Activated T-cell treated with anti-CD3 and anti-CD28 coated beads for 24 hours (primary cell): ENCODE measurements at regions not wholly inside any gene's neighbourhood (a gene's known extent, or its start where the extent isn't known, plus 50 kb on each side); places are given as distances from the start of the nearest gene placed in this dataset.

Experiments used
- DNase-seq: peaks from one replicate; pipeline ENCODE4 v3.0.0-alpha.2; 2020; ENCODE audit warnings: low read depth

- DNase-seq = no peak
Measured at GRCh38 chr5:24712947-24713346, 68.2 kb upstream of the CDH10 start.

DNA sequence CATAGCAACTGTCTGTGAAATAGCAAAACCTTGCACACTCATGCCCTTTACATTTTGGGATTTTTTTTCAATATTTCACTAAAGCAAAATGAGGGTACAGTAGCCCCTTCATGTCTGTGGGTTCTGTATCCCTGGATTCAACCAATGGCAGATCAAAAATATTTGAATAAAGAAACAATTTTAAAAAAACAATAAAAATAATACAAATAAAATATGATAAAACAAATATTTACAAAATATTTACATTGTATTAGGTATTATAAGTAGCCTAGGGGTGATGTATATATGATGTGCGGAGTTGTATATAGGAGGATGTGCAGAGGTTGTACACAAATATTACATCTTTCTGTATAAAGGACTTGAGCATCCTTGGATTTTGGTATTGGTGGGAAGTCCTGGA is 67.3 kb upstream of the CDH10 start:
- DNase-seq = no peak

DNA sequence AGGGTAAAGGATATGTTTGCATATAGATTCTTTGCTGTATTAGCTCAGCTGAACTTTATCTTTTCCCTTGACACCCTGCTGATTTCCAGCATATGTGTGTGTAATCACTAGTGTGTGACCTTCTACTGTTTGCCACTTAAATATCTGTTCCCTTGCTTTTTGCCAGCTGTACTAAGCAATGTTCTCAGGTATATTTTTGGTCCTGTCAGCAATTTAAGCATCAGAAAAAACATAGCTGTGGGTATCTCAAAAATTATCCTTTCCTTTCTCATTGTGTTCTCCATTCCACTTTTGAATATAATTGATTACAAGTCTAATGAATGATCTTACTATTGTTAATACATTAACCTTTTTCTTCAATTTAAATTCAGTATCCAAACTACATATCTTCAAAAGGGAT is 59.2 kb upstream of the CDH10 start:
- no peak for DNase-seq
